NCI-H146 treated with DMSO at 0.1 percent for 48 hours (cell line): ENCODE measurements at regions not wholly inside any gene's neighbourhood (a gene's known extent, or its start where the extent isn't known, plus 50 kb on each side); places are given as distances from the start of the nearest gene placed in this dataset.

Experiments
- DNase-seq: peaks from one replicate; lab custom pipeline; 2025; ENCODE audit not compliant: unreplicated experiment; lab: John Stamatoyannopoulos, UW

- DNase-seq = no peak
Observed at GRCh38 chr2:173629076-173629475, 274.4 kb downstream of the CDCA7 start.

- no peak for DNase-seq
Observed at GRCh38 chr2:173630425-173631126, 275.9 kb downstream of the CDCA7 start.

GRCh38 chr2:173631127-173631460, 276.4 kb downstream of the CDCA7 start:
- no peak for DNase-seq

GRCh38 chr2:173644146-173644545, 289.5 kb downstream of the CDCA7 start:
- DNase-seq = no peak

- DNase-seq = no peak
Observed at GRCh38 chr2:173647681-173648311, 293.1 kb downstream of the CDCA7 start.

- no peak for DNase-seq
Observed at GRCh38 chr2:173648816-173649215, 294.1 kb downstream of the CDCA7 start.

GRCh38 chr2:173649527-173650219, 295.0 kb downstream of the CDCA7 start:
- DNase-seq = no peak

- no peak for DNase-seq
Observed at GRCh38 chr2:173651891-173652290, 297.2 kb downstream of the CDCA7 start.

- DNase-seq = no peak
Observed at GRCh38 chr2:173652311-173652710, 297.6 kb downstream of the CDCA7 start.

GRCh38 chr2:173652767-173653431, 298.2 kb downstream of the CDCA7 start:
- DNase-seq = no peak

- DNase-seq = no peak
Observed at GRCh38 chr2:173653432-173653805, 298.7 kb downstream of the CDCA7 start.

- no peak for DNase-seq
Observed at GRCh38 chr2:173654161-173654895, 299.7 kb downstream of the CDCA7 start.

- DNase-seq = no peak
Observed at GRCh38 chr2:173654896-173655265, 300.2 kb downstream of the CDCA7 start.

- no peak for DNase-seq
Observed at GRCh38 chr2:173656086-173656485, 301.4 kb downstream of the CDCA7 start.

GRCh38 chr2:173657996-173658717, 303.5 kb downstream of the CDCA7 start:
- no peak for DNase-seq

GRCh38 chr2:173658946-173659371, 304.3 kb downstream of the CDCA7 start:
- DNase-seq = no peak

- no peak for DNase-seq
Observed at GRCh38 chr2:173659509-173659908, 304.8 kb downstream of the CDCA7 start.

GRCh38 chr2:173661586-173661985, 303.6 kb downstream of the SP3 start:
- no peak for DNase-seq

GRCh38 chr2:173663353-173663752, 301.8 kb downstream of the SP3 start:
- no peak for DNase-seq

GRCh38 chr2:173663835-173664512, 301.2 kb downstream of the SP3 start:
- no peak for DNase-seq
